Suprapubic skin (tissue), 4 donors: ENCODE measurements at regions not wholly inside any gene's neighbourhood (a gene's known extent, or its start where the extent isn't known, plus 50 kb on each side); places are given as distances from the start of the nearest gene placed in this dataset.

Experiments used
- DNase-seq, 2 donors: peaks; one replicate each; pipeline ENCODE4 v3.0.0-alpha.2; 2019; ENCODE audit warnings: low spot score in 2 of 2
- H3K27ac ChIP-seq: fragments of 200-600 bp; sonication (generic); one replicate; pipeline ENCODE4 v1.5.1; 2019
- H3K27me3 ChIP-seq: fragments of 200-600 bp; sonication (generic); one replicate; pipeline ENCODE4 v1.5.1; 2019
- H3K36me3 ChIP-seq: fragments of 200-600 bp; sonication (generic); one replicate; pipeline ENCODE4 v1.5.1; 2019
- H3K4me1 ChIP-seq: fragments of 200-600 bp; sonication (generic); one replicate; pipeline ENCODE4 v1.5.1; 2019
- H3K4me3 ChIP-seq: fragments of 200-600 bp; sonication (generic); one replicate; pipeline ENCODE4 v1.5.1; 2019; ENCODE audit warnings: mild to moderate bottlenecking
- H3K9me3 ChIP-seq: fragments of 200-600 bp; sonication (generic); one replicate; pipeline ENCODE4 v1.5.1; 2019
- EP300 ChIP-seq: sonication (generic); formaldehyde crosslinking; IDR thresholded peaks from one replicate; pipeline ENCODE4 v1.6.1; 2017; ENCODE audit warnings: antibody characterized with exemption
- POLR2A ChIP-seq, 2 donors: fragments of 450-650 bp; IDR thresholded peaks; one replicate each; pipeline ENCODE4 v1.6.1; 2017; ENCODE audit warnings: antibody characterized with exemption in 2 of 2, mild to moderate bottlenecking in 2 of 2, moderate library complexity in 2 of 2
- POLR2AphosphoS5 ChIP-seq, 3 donors: sonication (generic); formaldehyde crosslinking; IDR thresholded peaks; one replicate each; pipeline ENCODE4 v1.6.1; 2017; ENCODE audit warnings: antibody characterized with exemption in 3 of 3
- WGBS: methylation state at CpG from one replicate; pipeline ENCODE4 v1.1.5; 2018; 5-methylcytosine and 5-hydroxymethylcytosine counted together
- TF ChIP-seq, protein P1 (sequence below), 2 donors: fragments of 200-600 bp in 1 of 2; fragments of 450-650 bp in 1 of 2; sonication (generic) in 1 of 2; IDR thresholded peaks; one replicate each; pipeline ENCODE4 v1.5.1; 2016 to 2019; ENCODE audit warnings: antibody characterized with exemption in 2 of 2, mild to moderate bottlenecking in 1 of 2, moderate library complexity in 1 of 2

DNA sequence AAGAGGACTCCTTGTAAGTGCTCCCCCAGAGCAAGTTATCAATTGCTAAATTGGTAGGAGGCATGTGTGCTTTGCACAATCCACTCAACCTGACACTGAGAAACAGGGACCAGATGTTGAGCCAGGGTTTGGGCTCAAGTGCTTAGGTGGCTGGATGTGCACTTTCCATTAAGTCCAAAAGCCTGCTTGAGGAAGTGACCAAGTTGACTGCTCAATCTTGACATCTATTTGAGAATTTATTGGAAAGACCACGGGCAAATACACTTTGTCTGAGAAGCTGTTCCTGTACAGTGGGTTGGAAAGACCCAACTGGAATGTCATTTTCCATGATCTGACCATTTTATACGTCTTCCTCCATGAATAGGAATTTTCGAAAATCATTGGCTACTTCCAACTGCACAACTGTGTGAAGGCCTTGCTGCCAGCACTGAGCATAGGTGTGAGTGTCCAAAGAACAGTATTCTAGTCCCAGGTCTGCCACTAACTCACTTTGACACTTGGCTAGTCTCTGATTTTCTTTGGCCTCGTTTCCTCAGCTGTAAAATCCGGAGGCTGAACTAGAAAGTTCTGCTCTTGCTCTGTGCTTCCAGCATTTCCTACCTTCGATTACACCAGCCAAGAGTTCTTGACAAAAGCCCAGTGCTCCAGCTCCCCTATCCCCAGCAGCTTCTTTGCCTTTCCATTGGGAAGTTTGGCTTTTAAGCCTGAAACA is 186.9 kb upstream of the ECI2 start:
- Histone ChIP-seq H3K4me3 (no peak overlapping the region), H3K4me1 (peaks cover 58% of the 10 kb centered on the region), H3K27me3 (no peaks in the 10 kb centered on the region), H3K9me3 (no peaks in the 10 kb centered on the region), H3K27ac (peak overlapping the region; percentile 57), H3K36me3 (no peaks in the 10 kb centered on the region)
- 76% methylated on average over 6 of the region's 6 CpGs for WGBS
- DNase-seq = no peak
- no peak for TF ChIP-seq POLR2AphosphoS5 (IDR thresholded peaks at IDR 0.05)
- no peak for TF ChIP-seq EP300
- TF ChIP-seq, protein P1, sequence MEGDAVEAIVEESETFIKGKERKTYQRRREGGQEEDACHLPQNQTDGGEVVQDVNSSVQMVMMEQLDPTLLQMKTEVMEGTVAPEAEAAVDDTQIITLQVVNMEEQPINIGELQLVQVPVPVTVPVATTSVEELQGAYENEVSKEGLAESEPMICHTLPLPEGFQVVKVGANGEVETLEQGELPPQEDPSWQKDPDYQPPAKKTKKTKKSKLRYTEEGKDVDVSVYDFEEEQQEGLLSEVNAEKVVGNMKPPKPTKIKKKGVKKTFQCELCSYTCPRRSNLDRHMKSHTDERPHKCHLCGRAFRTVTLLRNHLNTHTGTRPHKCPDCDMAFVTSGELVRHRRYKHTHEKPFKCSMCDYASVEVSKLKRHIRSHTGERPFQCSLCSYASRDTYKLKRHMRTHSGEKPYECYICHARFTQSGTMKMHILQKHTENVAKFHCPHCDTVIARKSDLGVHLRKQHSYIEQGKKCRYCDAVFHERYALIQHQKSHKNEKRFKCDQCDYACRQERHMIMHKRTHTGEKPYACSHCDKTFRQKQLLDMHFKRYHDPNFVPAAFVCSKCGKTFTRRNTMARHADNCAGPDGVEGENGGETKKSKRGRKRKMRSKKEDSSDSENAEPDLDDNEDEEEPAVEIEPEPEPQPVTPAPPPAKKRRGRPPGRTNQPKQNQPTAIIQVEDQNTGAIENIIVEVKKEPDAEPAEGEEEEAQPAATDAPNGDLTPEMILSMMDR (IDR thresholded peaks at IDR 0.05) = no peak
- TF ChIP-seq POLR2A (IDR thresholded peaks at IDR 0.05) = no peak

DNA sequence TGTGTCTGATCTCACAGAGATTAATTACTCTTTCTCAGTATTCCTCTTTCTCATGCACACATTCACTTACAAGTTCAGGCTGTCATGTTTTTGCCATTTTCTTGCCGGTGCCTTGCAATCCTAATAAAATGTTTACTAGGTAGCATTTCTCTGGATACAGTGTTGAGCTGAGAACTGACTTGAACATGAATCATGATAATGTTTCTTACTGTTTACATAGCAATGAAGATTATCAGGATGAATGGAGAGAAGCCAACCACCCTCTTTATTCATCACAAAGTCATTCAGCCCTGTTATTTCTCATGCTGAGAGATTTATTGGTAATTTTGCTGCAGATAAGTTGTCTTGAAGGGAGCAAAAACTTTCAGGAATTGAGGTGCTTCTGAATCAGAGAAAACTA is 185.5 kb upstream of the ECI2 start:
- H3K9me3 ChIP-seq = no peaks in the 10 kb centered on the region
- H3K4me3 ChIP-seq = no peak overlapping the region
- TF ChIP-seq POLR2AphosphoS5 (IDR thresholded peaks at IDR 0.05) = no peak
- no peak for TF ChIP-seq POLR2A (IDR thresholded peaks at IDR 0.05)
- TF ChIP-seq, protein P1 (IDR thresholded peaks at IDR 0.05) = no peak
- no peak for TF ChIP-seq EP300
- H3K27ac ChIP-seq = peak overlapping the region; percentile 27
- WGBS = 16% methylated on average over 1 of the region's 1 CpG
- no peaks in the 10 kb centered on the region for H3K36me3 ChIP-seq
- DNase-seq = no peak
- peaks cover 68% of the 10 kb centered on the region for H3K4me1 ChIP-seq
- H3K27me3 ChIP-seq = no peaks in the 10 kb centered on the region

DNA sequence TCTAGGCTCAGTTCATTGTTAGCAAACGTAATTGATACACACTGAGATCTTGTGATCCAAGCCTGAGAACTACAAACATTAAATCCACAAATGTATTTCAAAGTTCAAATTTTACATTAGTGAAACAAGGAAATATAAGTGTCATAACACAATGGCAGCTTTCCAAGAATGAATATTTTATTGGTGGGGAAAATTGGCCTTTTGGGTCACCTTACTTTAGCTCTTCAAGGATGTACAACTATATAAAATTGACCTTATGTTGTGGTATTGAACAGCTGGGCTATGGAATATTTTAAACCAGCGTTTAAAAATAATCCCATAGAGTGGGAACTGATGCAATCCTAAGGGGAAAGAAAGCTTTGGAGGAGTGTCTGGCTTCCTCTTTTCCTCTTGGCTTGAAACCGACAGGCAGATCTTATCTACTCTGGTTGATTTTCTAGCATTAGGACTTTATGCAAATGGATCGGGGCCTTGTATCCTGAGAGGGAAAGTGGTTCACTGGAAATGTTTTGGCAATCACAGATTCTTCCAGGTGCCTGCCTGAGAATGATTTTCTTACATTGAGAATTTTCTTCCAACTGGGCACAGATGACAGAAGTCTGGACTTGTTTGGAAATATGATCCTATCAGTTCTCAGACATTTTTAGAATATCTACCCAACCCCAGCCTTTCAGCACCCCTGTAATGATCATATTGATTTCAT is 184.8 kb upstream of the ECI2 start:
- H3K27me3 ChIP-seq = no peaks in the 10 kb centered on the region
- H3K4me3 ChIP-seq = no peak overlapping the region
- TF ChIP-seq, protein P1 (IDR thresholded peaks at IDR 0.05) = no peak
- TF ChIP-seq POLR2AphosphoS5 (IDR thresholded peaks at IDR 0.05) = peak in 1 of 3 donors; percentile 14
- WGBS = 16% methylated on average over 4 of the region's 4 CpGs
- no peaks in the 10 kb centered on the region for H3K36me3 ChIP-seq
- no peaks in the 10 kb centered on the region for H3K9me3 ChIP-seq
- no peak for DNase-seq
- H3K27ac ChIP-seq = peak overlapping the region; percentile 27
- H3K4me1 ChIP-seq = peaks cover 68% of the 10 kb centered on the region

DNA sequence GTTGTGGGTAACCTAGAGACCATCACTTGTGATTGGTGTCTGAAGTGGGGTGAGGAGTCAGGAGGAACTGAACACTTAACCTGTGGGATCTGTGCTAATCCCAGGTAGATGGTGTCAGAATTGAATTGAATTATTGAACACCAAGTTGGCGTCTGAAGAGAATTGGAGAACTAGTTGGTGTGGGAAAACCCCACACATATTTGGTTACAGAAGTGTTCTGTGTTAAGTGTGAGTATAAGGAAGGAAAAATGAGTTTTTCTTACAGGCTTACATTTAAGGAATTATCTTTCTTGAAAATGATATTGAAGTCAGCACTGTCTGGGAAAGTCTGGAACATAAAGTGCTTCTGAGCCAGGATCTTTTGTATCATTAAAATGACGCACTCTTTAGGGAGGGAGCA is 182.9 kb upstream of the ECI2 start:
- 81% methylated on average over 2 of the region's 2 CpGs for WGBS
- no peak for DNase-seq
- H3K27me3 ChIP-seq = no peaks in the 10 kb centered on the region
- peaks cover 62% of the 10 kb centered on the region for H3K4me1 ChIP-seq
- H3K36me3 ChIP-seq = no peaks in the 10 kb centered on the region
- H3K4me3 ChIP-seq = no peak overlapping the region
- H3K9me3 ChIP-seq = no peaks in the 10 kb centered on the region
- no peak overlapping the region for H3K27ac ChIP-seq
- TF ChIP-seq, protein P1 (IDR thresholded peaks at IDR 0.05) = no peak
- TF ChIP-seq POLR2A (IDR thresholded peaks at IDR 0.05) = no peak
- TF ChIP-seq EP300 = no peak
- TF ChIP-seq POLR2AphosphoS5 (IDR thresholded peaks at IDR 0.05) = no peak

DNA sequence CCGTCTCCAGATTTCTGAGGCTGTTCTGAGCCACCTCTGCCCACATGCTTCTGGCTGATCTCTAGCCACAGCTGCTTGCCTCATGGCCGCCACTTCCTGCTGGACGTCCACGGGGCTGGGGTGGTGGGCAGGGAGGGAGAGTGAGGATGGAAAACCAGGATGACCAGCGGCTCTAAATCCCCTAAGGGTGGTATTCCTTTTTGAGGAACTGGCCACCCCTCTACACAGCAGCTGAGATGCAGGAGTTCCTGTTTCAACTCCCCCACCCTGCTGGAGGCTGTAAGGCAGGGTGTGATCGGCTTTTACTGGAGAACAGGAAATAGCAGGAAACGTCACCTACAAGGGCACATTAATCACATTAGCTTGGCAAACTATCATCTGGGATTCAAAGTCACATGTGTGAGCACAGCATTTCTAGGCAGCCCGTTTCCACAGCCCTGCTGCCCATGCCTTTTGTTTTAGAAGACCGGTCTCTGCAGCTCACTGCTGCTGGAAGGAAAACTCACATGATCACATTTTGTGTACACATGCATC is 181.6 kb upstream of the ECI2 start:
- no peak for TF ChIP-seq POLR2A (IDR thresholded peaks at IDR 0.05)
- TF ChIP-seq, protein P1 (IDR thresholded peaks at IDR 0.05) = no peak
- TF ChIP-seq POLR2AphosphoS5 (IDR thresholded peaks at IDR 0.05) = peak in 1 of 3 donors; percentile 87
- Histone ChIP-seq H3K9me3 (no peaks in the 10 kb centered on the region), H3K4me1 (peaks cover 51% of the 10 kb centered on the region), H3K36me3 (no peaks in the 10 kb centered on the region), H3K27ac (peak overlapping the region; percentile 71), H3K27me3 (no peaks in the 10 kb centered on the region), H3K4me3 (no peak overlapping the region)
- WGBS = 7% methylated on average over 9 of the region's 9 CpGs
- peak in 1 of 2 donors; percentile 77 for DNase-seq
